Kidney capillary endothelial cell (primary cell): ENCODE measurements at regions not wholly inside any gene's neighbourhood (a gene's known extent, or its start where the extent isn't known, plus 50 kb on each side); places are given as distances from the start of the nearest gene placed in this dataset.

Experiments
- DNase-seq: peaks from one replicate; pipeline ENCODE4 v3.0.0-alpha.2; 2018; ENCODE audit warnings: low spot score

GRCh38 chr16:66137853-66138252 lies 228.6 kb upstream of the CDH5 start:
- no peak for DNase-seq

GRCh38 chr16:66136841-66137240 lies 229.7 kb upstream of the CDH5 start:
- no peak for DNase-seq

GRCh38 chr16:66135838-66136237 lies 230.7 kb upstream of the CDH5 start:
- no peak for DNase-seq

GRCh38 chr16:66135421-66135831 lies 231.1 kb upstream of the CDH5 start:
- no peak for DNase-seq

GRCh38 chr16:66134875-66135274 lies 231.6 kb upstream of the CDH5 start:
- no peak for DNase-seq

- DNase-seq, result no peak
Observed at GRCh38 chr16:66133643-66134338, 232.7 kb upstream of the CDH5 start.

- DNase-seq, result no peak
Observed at GRCh38 chr16:66131895-66132294, 234.6 kb upstream of the CDH5 start.

GRCh38 chr16:66131156-66131807 lies 235.2 kb upstream of the CDH5 start:
- DNase-seq, result no peak

- no peak for DNase-seq
Observed at GRCh38 chr16:66130296-66130905, 236.1 kb upstream of the CDH5 start.

- DNase-seq, result no peak
Observed at GRCh38 chr16:66129196-66129595, 237.3 kb upstream of the CDH5 start.

GRCh38 chr16:66128371-66128770 lies 238.1 kb upstream of the CDH5 start:
- DNase-seq, result no peak

GRCh38 chr16:66127459-66128370 lies 238.8 kb upstream of the CDH5 start:
- no peak for DNase-seq

GRCh38 chr16:66121466-66121865 lies 245.0 kb upstream of the CDH5 start:
- DNase-seq, result no peak

- no peak for DNase-seq
Observed at GRCh38 chr16:66120656-66121055, 245.8 kb upstream of the CDH5 start.

- no peak for DNase-seq
Observed at GRCh38 chr16:66116163-66117002, 250.1 kb upstream of the CDH5 start.

GRCh38 chr16:66115373-66115772 lies 251.1 kb upstream of the CDH5 start:
- DNase-seq, result no peak

GRCh38 chr16:66113223-66113622 lies 253.3 kb upstream of the CDH5 start:
- DNase-seq, result no peak

- no peak for DNase-seq
Observed at GRCh38 chr16:66109677-66110076, 256.8 kb upstream of the CDH5 start.

GRCh38 chr16:66107661-66108060 lies 258.8 kb upstream of the CDH5 start:
- no peak for DNase-seq

- no peak for DNase-seq
Observed at GRCh38 chr16:66103211-66103610, 263.3 kb upstream of the CDH5 start.

- no peak for DNase-seq
Observed at GRCh38 chr16:66099306-66099705, 267.2 kb upstream of the CDH5 start.
